Keratinocyte (primary cell): ENCODE measurements at regions not wholly inside any gene's neighbourhood (a gene's known extent, or its start where the extent isn't known, plus 50 kb on each side); places are given as distances from the start of the nearest gene placed in this dataset.

Experiments
- DNase-seq: peaks from one replicate; pipeline ENCODE4 v3.0.0-alpha.2; 2011; ENCODE audit warnings: low read depth, missing footprints, low spot score
- FAIRE-seq: peaks from 2 replicates; lab custom pipeline; 2011; peaks lifted over from hg19 to GRCh38; lab: Jason Lieb, UNC
- H2AFZ ChIP-seq: 2 replicates; pipeline ENCODE4 v1.6.0; 2012; ENCODE audit warnings: low read length, control low read depth, inconsistent platforms; ENCODE audit not compliant: control insufficient read depth
- H3K27ac ChIP-seq: 2 replicates; pipeline ENCODE4 v1.5.1; 2011; ENCODE audit warnings: low read length; ENCODE audit not compliant: control insufficient read depth, insufficient read depth
- H3K27me3 ChIP-seq: 3 replicates; pipeline ENCODE4 v1.6.0; 2011; ENCODE audit warnings: low read length; ENCODE audit not compliant: control insufficient read depth, insufficient read depth; ENCODE audit errors: extremely low read depth
- H3K36me3 ChIP-seq, 2 experiments: 2 replicates in 1 of 2; 3 replicates in 1 of 2; pipeline ENCODE4 v1.5.1; 2011; ENCODE audit warnings: low read length in 2 of 2, mild to moderate bottlenecking in 1 of 2; ENCODE audit not compliant: control insufficient read depth in 2 of 2, insufficient read depth in 2 of 2; ENCODE audit errors: extremely low read depth in 1 of 2
- H3K4me1 ChIP-seq: 3 replicates; pipeline ENCODE4 v1.5.1; 2011; ENCODE audit warnings: low read length; ENCODE audit not compliant: control insufficient read depth, insufficient read depth; ENCODE audit errors: extremely low read depth
- H3K4me2 ChIP-seq: 3 replicates; pipeline ENCODE4 v1.6.0; 2011; ENCODE audit warnings: low read depth, low read length; ENCODE audit not compliant: control insufficient read depth, insufficient read depth; ENCODE audit errors: extremely low read depth
- H3K4me3 ChIP-seq, 3 experiments: fragments of 200-600 bp in 1 of 3; sonication (generic) in 1 of 3; 2 replicates in 2 of 3; 3 replicates in 1 of 3; pipeline ENCODE4 v1.5.1; 2011 to 2016; ENCODE audit warnings: low read length in 3 of 3, mild to moderate bottlenecking in 3 of 3, control low read depth in 2 of 3, inconsistent platforms in 1 of 3, low read depth in 1 of 3, mixed read lengths in 1 of 3, mixed run types in 1 of 3, moderate library complexity in 1 of 3; ENCODE audit not compliant: control insufficient read depth in 2 of 3, insufficient read depth in 2 of 3; ENCODE audit errors: extremely low read depth in 1 of 3
- H3K79me2 ChIP-seq: 2 replicates; pipeline ENCODE4 v1.6.0; 2012; ENCODE audit warnings: low read length; ENCODE audit not compliant: control insufficient read depth, insufficient read depth
- H3K9ac ChIP-seq: 3 replicates; pipeline ENCODE4 v1.6.0; 2011; ENCODE audit warnings: low read length; ENCODE audit not compliant: control insufficient read depth, insufficient read depth; ENCODE audit errors: extremely low read depth
- H3K9me1 ChIP-seq: 3 replicates; pipeline ENCODE4 v1.6.0; 2011; ENCODE audit warnings: low read length; ENCODE audit not compliant: control insufficient read depth, insufficient read depth; ENCODE audit errors: extremely low read depth
- H3K9me3 ChIP-seq: 2 replicates; pipeline ENCODE4 v1.5.1; 2012; ENCODE audit warnings: low read depth, low read length; ENCODE audit not compliant: control insufficient read depth
- H4K20me1 ChIP-seq: 3 replicates; pipeline ENCODE4 v1.6.0; 2011; ENCODE audit warnings: low read length; ENCODE audit not compliant: control insufficient read depth, insufficient read depth; ENCODE audit errors: extremely low read depth
- EZH2 ChIP-seq: IDR thresholded peaks from one replicate; pipeline ENCODE4 v1.6.1; 2012; ENCODE audit warnings: inconsistent platforms, mild to moderate bottlenecking, low read length, moderate library complexity
- dilution Hi-C: fragments of 300-500 bp; cut with MboI; formaldehyde crosslinking; loops from one replicate; pipeline ENCODE4 v1.7.0; 2020; ENCODE audit warnings: low sequenced_read_pairs; ENCODE audit not compliant: extremely low pct_ligation_motif_present
- TF ChIP-seq, protein P1 (sequence below), 3 experiments: IDR thresholded peaks in 1 of 3; conservative IDR thresholded peaks in 1 of 3; optimal IDR thresholded peaks in 1 of 3; 2 replicates in 2 of 3; 3 replicates in 1 of 3; pipeline versions ENCODE3 to v1.5.1; 2011; ENCODE audit warnings: low read length in 3 of 3, mild to moderate bottlenecking in 3 of 3, moderate library complexity in 2 of 3, control low read depth in 1 of 3, inconsistent platforms in 1 of 3; ENCODE audit not compliant: insufficient read depth in 2 of 3; ENCODE audit errors: extremely low read depth in 1 of 3

- FAIRE-seq: no peak
- dilution Hi-C loops: no loop called here
- H2AFZ ChIP-seq: no peak overlapping the region
Observed at GRCh38 chr3:162353414-162353813, 856.8 kb downstream of the OTOL1 start.

DNA sequence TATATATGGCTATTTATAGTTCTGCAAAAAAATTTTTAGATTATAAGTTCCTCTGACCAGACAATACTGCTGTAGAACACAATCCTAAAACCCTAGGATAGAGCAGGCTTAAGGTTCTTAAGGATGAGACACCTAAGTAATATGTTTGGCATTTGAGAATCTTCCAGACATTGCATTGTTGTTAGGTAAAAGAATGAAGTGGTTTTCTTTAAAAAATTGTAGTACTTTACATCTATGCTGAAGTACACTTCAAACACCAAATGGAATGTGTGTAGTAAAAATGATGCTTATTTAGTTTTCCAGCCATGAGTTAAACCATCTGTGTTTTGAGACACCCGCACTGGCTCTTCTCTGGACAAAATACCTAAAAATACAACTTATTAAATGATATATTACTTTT lies 857.7 kb downstream of the OTOL1 start:
- Histone ChIP-seq H2AFZ (no peak overlapping the region), H4K20me1 (no peaks in the 10 kb centered on the region), H3K79me2 (no peaks in the 10 kb centered on the region), H3K4me2 (no peak overlapping the region), H3K9ac (no peak overlapping the region), H3K36me3 (no peaks in the 10 kb centered on the region), H3K9me1 (no peaks in the 10 kb centered on the region), H3K4me1 (no peaks in the 10 kb centered on the region), H3K27ac (no peak overlapping the region), H3K4me3 (no peak overlapping the region), H3K27me3 (no peaks in the 10 kb centered on the region), H3K9me3 (no peaks in the 10 kb centered on the region)
- FAIRE-seq (no peak), DNase-seq (no peak)
- TF ChIP-seq, protein P1, sequence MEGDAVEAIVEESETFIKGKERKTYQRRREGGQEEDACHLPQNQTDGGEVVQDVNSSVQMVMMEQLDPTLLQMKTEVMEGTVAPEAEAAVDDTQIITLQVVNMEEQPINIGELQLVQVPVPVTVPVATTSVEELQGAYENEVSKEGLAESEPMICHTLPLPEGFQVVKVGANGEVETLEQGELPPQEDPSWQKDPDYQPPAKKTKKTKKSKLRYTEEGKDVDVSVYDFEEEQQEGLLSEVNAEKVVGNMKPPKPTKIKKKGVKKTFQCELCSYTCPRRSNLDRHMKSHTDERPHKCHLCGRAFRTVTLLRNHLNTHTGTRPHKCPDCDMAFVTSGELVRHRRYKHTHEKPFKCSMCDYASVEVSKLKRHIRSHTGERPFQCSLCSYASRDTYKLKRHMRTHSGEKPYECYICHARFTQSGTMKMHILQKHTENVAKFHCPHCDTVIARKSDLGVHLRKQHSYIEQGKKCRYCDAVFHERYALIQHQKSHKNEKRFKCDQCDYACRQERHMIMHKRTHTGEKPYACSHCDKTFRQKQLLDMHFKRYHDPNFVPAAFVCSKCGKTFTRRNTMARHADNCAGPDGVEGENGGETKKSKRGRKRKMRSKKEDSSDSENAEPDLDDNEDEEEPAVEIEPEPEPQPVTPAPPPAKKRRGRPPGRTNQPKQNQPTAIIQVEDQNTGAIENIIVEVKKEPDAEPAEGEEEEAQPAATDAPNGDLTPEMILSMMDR (optimal IDR thresholded peaks at IDR 0.05 in 1 of 3, IDR thresholded peaks at IDR 0.05 in 1 of 3, conservative IDR thresholded peaks at IDR 0.05 in 1 of 3; ENCODE audit: extremely low read depth in 1 of 3, insufficient read depth in 2 of 3, low read length in 3 of 3): no peak
- TF ChIP-seq EZH2: no peak
- dilution Hi-C loops: no loop called here

More at GRCh38 chr3:162353414-162353813, 856.8 kb downstream of the OTOL1 start:
- Histone ChIP-seq H3K4me2 (no peak overlapping the region), H3K4me3 (no peak overlapping the region), H3K9me3 (no peaks in the 10 kb centered on the region), H3K36me3 (no peaks in the 10 kb centered on the region), H3K9me1 (no peaks in the 10 kb centered on the region), H3K9ac (no peak overlapping the region), H4K20me1 (no peaks in the 10 kb centered on the region), H3K79me2 (no peaks in the 10 kb centered on the region), H3K4me1 (no peaks in the 10 kb centered on the region), H3K27ac (no peak overlapping the region), H3K27me3 (no peaks in the 10 kb centered on the region)
- DNase-seq: no peak
- TF ChIP-seq, protein P1 (optimal IDR thresholded peaks at IDR 0.05 in 1 of 3, IDR thresholded peaks at IDR 0.05 in 1 of 3, conservative IDR thresholded peaks at IDR 0.05 in 1 of 3; ENCODE audit: extremely low read depth in 1 of 3, insufficient read depth in 2 of 3, low read length in 3 of 3): no peak
- TF ChIP-seq EZH2: no peak
